PC-3 (cell line): ENCODE measurements at regions not wholly inside any gene's neighbourhood (a gene's known extent, or its start where the extent isn't known, plus 50 kb on each side); places are given as distances from the start of the nearest gene placed in this dataset.

Source experiments
- EZH2 ChIP-seq: fragments of 300-600 bp; sonication (generic); IDR thresholded peaks from one replicate; pipeline ENCODE4 v1.6.1; 2017; ENCODE audit warnings: antibody characterized with exemption, mild to moderate bottlenecking, low read length; ENCODE audit not compliant: unreplicated experiment
- TF ChIP-seq, protein P1 (sequence below): fragments of 300-600 bp; sonication (generic); conservative IDR thresholded peaks from 2 replicates; pipeline ENCODE4 v1.5.1; 2017; ENCODE audit warnings: antibody characterized with exemption, low read depth, mild to moderate bottlenecking, low read length

GRCh38 chr1:209113521-209113920 lies 470.0 kb upstream of the CAMK1G start:
- TF ChIP-seq, protein P1, sequence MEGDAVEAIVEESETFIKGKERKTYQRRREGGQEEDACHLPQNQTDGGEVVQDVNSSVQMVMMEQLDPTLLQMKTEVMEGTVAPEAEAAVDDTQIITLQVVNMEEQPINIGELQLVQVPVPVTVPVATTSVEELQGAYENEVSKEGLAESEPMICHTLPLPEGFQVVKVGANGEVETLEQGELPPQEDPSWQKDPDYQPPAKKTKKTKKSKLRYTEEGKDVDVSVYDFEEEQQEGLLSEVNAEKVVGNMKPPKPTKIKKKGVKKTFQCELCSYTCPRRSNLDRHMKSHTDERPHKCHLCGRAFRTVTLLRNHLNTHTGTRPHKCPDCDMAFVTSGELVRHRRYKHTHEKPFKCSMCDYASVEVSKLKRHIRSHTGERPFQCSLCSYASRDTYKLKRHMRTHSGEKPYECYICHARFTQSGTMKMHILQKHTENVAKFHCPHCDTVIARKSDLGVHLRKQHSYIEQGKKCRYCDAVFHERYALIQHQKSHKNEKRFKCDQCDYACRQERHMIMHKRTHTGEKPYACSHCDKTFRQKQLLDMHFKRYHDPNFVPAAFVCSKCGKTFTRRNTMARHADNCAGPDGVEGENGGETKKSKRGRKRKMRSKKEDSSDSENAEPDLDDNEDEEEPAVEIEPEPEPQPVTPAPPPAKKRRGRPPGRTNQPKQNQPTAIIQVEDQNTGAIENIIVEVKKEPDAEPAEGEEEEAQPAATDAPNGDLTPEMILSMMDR: no peak
- TF ChIP-seq EZH2: no peak
